ELR (cell line): ENCODE measurements at regions not wholly inside any gene's neighbourhood (a gene's known extent, or its start where the extent isn't known, plus 50 kb on each side); places are given as distances from the start of the nearest gene placed in this dataset.

Source experiments
- DNase-seq: peaks from one replicate; pipeline ENCODE4 v3.0.0-alpha.2; 2015; ENCODE audit warnings: low read depth

DNA sequence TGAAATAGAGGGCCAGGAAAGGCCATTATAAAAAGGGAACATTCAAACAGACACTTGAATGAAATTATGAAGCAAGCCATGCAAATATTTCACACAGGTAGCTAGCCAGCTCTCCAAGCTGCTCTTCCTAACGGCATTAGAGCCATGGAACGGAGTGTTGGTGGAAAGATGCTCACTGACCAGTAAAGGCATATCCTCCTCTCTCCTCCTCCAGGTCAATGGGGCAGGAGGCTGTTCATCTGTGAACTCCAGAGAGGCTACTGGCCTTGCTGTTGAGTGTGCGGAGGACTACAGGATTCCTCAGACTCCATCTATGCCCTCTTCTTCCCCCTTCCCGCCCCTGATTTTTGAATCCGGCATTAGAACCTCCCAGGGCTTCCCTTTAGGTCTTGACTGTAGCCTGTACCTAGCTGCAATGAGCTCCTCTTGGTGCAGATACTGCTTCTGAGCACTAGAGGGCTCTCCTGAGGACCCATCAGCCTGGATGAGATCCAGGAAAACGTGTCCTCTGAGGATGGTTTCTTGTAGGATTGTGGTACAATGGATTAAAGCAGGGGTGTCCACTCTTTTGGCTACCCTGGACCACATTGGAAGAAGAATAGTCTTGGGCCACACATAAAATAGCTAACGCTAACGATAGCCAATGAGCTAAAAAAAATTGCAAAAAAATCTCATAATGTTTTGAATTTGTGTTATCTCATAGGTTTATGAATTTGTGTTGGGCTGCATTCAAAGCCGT is 162.2 kb downstream of the SREK1 start:
- DNase-seq, result peak; percentile 78

DNA sequence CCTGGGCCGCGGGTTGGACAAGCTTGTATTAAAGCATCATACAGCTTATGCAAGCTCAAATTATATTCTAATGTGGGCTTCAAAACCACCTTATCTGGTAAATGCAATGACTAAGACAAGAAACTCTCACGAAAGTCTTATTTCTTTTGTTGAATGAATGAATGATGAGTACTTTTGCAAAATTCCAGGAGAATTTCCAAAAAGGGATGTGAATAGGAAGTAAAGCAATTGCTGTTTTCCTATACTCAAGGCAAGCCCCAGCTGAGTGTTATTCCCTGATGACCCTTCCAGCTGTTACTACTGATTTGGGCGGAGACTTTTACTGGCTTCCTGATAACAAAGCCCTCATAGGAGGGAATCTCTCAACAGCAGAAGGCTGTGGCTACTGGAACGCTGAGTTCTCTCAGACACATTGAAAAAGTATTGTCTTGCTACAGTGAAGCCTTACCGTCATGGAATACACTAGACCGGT is 162.8 kb downstream of the SREK1 start:
- DNase-seq, result no peak

DNA sequence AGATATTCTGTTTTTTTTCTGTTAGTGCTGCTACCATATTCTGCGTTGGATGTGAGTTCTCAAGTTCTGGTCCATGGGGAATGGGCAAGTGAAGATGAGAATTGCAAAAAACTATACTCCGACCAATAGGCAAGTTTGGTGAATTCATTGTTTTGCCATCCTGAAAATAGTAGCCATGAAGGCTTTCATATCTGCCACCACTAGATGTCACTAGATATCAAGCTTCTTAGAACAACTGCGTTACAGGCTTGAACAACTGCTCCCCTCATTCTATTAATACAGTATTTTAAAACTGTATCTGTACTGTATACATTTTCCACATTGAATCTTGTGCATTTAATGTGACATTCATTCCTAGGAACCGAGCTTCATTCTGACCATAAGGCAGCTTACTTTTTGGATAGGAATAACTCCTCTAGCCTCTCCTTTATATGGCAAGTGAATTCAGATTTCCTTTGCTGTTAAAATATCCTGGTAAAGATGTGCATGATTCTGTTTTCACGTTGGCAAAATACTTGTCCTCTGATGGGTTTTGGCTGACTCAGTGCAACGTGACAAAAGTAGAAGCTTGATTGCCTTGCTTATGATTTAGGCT is 163.6 kb downstream of the SREK1 start:
- DNase-seq, result peak; percentile 80

DNA sequence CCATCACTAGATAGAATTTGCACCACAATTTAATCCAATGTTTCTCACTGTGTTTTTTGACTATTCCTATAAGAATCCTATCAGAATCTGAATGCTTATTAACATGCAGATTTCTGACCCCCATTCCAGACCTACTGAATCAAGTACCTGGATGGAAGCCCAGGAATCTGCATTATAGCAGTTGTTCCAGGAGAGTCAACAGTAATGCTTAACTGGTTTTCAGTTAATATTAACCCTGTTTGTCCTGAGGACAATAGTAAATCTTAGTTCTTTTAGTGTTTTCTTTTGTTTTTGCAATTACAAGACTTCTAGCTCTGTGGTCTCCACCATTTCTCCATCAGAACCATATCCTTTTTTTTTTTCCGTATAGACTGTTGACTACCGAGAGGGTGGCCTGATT is 168.2 kb downstream of the SREK1 start:
- no peak for DNase-seq

DNA sequence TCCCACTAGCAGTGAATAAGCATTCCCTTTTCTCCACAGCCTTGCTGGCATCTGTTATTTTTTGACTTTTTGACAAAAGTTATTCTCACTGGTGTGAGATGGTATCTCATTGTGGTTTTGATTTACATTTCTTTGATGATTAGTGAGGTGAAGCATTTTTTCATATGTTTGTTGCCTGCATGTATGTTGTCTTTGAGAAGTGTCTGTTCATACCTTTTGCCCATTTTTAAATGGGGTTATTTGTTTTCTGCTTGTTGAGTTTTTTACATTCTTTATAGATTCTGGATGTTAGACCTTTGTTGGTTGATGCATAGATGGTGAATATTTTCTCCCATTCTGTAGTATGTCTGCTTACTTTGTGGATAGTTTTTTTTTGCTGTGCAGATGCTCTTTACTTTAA is 171.7 kb downstream of the SREK1 start:
- DNase-seq, result no peak

DNA sequence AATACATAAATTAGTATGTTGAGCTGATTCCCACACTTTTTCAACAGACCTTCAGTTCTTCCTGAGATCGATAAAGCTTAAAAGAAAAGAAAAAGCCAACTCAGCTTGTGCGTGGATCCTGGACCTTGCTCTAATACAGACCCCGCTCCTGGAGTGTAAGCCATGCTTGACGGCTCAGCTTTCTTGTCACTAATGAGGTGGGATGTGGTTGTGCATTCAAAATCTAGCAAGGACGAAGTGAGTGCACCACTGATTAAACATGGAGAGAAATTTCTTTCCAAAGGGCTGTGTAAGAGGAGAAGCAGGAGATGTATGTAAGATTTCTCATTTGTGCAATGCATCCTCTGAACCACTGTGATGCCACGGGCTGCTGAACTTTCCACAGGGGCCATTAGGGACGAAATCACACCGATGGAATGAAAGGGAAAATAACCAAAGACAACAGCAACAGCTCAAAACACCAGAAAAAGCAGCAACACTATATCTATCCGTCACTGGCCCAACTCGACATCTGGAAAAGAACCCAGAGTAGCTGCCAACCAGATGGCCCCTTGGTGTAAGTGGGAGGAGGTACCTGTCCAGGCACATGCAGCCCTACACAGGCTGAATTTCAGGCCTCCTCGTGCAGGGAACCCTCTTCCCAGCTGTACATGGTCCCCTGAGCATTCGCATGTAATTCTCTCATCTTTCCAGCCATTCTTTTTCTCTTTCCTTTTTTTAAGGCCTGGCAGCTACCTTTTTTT is 178.9 kb downstream of the SREK1 start:
- DNase-seq, result no peak

DNA sequence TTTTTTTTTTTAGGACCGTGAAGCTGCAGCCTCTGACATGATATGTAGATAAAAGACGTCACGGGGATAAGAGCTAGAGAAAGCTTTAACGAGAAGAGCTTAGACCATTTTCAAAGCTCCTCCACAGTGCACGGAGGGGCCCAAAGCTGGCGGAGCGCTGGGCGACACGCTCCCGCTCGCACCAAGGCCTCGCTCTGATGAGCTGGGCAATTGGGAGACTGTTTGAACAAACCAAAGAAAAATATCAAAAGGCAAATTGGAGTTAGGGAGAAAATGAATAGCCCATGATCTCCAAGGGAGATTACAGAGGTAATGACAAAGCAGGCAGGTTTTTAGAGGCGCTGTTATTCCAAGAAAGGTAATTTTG is 179.4 kb downstream of the SREK1 start:
- no peak for DNase-seq

DNA sequence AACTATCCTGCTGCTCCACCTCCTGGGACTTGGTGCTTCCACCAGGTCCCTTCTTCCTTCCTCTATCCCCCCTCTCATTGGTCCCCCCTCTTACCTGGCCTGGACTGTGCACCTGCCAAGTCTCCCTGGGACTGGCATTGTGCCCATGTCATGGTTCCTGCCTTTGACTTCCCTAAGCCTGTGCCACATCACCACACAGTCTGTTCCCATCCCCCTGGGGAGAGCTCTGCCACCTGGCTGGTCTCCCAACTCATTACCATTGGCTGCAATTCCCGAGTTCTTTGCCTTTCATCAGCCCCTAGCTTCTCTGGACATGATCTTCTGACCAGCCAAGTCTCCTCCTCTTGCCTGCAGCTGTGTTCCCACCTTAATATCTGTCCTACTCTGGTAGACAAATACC is 180.3 kb downstream of the SREK1 start:
- no peak for DNase-seq

DNA sequence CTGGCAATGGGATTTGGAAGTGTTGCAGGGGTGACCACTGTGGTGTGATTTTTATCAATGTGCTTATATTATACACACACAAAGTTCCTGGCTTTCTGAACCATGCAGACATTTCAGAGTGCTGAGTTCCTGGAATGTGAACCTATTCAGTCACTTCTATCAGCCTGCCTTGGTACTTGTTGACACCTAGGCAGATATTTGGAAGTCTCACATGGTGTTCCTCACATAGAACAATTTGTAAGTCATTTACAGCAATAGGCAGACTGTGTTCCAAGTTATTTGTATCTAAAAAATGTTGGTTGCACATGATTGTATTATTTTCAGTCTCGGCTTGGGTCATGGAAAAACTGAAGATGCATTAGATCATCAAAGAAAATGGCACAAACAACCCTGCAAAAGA is 182.2 kb downstream of the SREK1 start:
- no peak for DNase-seq

DNA sequence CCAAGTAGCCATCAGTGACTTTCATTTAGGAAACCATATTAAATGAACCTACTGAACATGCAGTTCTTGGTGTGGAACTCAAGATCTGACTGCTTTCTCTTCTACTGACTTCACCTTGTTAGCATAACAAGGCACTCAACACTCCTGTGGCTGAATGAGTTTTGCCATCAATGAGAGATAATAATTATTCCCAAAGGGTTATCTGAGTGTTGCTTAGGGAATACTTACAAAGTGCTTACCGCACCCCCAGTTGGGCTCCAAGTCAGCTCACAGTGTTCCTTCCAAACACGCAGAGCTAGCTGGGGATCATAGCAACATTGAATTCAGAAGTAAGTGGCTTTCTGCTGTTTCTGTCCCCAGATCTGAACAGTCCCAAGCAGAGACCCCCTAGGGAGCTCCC is 182.9 kb downstream of the SREK1 start:
- no peak for DNase-seq

DNA sequence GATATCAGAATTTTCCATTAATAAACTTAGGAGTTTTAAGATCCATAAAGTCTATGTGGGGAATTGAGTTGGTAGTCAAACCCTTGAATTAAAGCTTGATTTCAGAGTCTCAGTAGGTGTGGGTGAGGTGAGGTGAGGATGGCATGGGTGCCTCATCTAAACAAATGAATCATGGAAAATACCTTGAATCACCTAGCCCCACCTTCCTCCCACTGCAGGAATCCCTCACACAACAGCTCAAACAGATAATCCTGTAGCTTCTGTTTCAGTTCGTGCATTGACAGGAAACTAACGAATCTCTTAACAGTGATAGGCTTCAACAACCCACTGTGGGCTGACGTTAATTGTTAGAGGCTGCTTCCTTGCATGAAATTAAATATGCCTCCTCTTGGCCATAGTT is 185.0 kb downstream of the SREK1 start:
- no peak for DNase-seq

DNA sequence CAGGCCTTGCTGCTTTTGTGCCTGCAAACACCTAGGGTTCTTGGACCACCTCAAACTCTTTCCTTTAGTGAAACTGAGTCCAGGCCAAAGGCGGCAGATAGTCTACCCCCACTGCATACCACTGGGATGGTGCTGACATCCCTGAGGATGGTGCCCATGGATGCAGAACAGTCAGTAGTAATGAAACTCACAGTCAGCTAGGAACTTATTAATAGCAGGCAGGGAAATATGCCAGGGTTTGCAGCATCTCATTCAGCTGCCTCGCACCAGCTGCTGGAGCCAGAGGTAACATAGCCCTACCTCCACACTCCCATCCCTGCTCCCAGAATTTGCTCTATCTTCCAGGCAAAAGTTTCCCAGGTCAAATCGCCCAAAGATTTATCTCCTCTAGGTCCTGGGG is 189.1 kb downstream of the SREK1 start:
- no peak for DNase-seq

DNA sequence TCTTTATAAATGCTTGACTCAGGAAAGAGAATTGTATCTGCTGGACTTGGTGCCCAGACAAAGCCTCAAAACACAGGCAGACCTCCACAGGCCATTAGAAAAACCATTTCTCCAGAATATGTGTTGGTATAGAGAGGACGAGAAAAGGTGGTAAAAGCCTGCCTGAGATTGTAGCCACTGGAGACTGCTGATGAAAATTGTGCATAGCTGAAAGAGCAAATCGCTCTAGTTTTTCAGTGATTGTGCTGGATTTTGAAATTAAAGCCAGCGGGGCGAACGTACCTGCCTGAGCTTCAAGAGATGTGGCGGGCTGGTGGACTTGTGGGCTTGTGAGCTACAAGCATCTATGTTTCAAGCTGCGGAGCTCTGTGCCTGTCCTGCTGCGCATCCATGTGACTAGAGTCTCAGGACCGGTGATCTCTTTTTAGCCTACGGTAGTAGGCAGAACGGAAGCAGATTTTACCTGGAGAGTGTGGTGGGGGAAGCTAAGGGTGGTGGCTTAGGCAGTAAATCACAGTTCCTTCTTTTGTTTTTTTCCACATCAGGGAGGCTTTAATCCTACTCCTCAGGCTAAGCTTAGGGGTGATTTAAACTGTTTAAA is 193.6 kb downstream of the SREK1 start:
- DNase-seq, result no peak

DNA sequence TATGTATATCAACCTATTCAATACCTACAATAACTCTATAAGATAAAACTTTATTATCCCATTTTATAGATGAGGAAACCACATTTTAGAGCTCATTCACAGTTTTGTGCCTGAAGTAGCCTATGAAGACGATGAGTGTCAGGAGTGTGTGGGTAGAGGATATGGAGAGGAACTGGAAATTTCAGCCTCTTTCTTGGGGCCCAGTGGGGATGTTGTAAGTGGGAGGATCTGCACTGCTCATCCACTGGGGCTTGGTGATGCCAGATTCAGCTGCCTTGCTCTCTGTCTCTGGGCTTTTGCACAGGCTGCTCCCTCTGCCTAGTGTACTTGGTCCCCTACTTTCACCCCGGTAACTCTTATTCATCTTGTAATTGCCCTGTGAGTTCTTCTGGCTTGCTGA is 194.7 kb downstream of the SREK1 start:
- DNase-seq, result no peak

DNA sequence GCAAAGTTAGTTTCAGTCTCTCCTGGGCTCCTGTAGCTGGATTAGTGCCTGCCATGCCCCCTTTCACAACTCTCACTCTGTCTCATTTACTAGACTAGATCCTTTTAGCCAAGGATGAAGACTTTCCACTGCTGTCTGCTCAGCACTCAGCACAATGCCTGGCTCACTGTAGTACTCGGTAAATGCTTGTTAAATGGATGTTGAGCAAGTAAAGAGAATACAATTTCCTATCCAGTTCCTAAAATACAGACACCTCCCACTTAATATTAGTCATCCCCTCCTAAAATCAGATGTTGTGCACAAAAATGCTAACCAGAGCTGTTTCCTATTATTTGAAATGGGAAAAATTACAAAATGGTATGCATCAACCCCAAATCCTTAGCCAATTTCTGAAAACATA is 195.8 kb downstream of the SREK1 start:
- DNase-seq, result no peak

DNA sequence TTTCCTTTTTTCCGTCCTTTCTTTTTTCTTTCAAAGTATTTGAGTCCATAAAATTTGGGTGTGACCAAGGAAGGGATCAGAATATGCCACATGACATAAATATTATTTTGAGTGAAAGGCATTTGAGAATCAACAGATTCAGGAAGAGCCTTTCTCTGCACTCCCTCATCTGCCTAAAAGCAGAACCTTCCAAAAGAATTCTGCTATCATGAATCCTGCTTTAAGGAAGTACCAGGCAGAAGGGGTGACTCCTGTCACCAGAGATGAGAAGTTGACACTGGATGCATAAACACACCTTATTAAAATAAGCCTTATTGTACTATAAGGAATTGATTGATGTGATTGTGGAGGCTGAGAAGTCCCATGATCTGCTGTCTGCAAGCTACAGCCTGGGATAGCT is 196.7 kb downstream of the SREK1 start:
- no peak for DNase-seq

DNA sequence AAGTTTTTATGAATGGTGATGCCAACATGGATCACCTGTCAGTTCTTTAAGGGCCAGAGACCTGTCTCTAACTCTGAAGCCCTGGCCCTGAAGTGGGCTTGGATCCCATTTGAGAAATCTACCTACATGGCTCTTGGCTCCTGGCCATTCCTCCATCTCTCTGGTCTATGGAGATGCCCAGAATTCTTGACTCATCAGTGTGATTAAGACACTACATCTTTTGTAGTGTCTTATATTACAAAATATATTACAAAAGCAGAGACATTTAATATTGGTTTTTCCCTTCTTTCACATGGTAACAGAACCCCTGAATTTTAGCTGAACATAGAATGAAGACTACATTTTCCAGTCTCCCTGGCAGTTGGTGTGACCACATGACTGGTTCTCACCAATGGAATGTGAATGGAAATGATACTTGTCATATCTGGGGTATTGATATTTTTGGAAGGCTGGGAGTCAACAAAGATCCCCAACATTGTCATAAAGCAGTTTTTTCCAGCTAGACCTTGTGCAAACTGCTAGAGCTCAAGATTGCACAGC is 198.3 kb downstream of the SREK1 start:
- DNase-seq, result no peak

DNA sequence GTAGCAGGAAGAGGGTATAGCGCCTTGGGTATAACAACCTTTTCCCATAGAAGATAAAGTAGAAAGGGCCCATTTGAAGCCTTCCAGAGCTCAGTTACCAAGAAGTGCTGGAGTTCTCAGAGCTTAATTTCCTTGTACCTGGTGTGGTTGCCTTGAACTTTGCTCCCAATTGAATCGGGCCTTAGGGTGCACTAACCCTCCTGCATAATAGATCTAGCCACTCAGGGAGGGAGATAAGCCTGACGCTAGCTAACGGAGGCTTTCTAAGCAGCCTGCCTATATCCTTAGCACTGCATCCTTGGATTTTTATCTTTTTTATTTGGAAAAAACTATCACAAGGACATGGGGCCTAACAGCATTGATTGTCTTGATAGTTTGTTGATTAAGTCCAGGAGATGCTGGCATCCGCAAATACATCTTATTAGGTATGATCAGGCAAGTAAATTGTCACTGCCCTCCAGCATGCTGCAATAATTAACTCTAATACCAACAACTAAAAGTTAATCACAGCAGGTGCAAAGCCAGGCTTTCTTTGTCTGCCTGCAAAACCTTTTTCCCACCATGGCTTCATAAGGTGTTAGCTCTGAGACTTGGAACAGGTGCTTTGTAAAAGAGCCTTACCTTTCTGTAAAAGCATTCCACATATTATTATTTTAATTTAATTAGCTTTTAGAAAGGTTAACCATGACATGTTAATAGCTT is 199.4 kb downstream of the SREK1 start:
- DNase-seq, result no peak

DNA sequence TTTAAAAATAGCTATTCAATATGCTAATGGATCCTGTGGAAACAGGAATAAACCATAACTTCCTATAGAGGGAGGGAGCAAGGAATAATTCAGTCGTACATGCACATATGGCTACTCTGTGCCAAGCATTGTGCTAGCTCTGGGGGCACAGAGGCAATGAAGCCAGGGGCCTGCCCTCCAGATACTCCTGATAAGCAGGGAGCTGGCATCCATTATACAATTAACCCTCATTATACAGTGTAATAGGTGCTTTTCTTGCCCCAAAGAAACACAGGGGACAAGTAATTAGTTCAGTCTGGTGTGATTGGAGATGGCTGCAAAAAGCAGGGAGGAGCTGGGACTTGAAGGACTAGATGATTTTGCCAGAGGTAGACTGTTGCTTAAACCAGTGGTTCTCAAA is 200.4 kb downstream of the SREK1 start:
- DNase-seq, result no peak

DNA sequence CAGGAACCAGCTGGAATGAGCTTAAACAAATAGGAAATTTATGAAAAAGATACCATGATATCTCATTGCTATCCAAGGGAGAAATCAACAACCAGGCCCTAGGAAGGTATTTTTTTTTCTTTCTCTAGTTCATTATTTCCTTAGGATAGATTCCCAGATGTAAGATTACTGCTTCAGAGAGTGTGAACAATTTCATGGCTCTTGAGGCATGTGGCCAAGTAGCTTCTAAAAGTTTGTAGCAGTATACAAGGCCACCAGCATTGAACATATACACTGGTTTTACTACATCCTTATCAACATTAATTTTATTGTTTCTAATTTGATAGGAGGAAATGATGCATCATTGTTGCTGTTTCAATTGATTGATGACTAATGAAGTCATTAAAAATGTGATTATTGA is 201.2 kb downstream of the SREK1 start:
- no peak for DNase-seq

DNA sequence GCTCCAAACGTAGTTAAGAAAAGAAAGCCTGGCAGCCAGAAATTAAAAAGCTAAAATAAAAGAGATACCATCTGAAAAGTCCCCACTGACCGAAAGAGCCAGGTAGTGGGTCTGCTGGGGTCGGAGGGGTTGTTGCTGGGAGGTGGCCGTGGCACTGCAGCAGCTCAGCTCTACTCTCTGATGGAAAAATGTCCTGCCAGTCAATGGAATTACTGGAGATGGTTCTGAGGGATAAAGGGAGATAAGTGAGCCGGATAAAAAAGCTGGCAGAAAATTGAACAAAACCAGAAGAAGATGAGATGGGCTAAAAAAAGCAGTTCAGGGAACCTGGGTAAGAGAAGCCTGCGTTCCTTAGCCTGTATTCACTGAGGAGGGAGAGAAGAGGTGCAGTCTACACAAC is 202.8 kb downstream of the SREK1 start:
- DNase-seq, result no peak
